Ishikawa (cell line): ENCODE measurements at regions not wholly inside any gene's neighbourhood (a gene's known extent, or its start where the extent isn't known, plus 50 kb on each side); places are given as distances from the start of the nearest gene placed in this dataset.

Source experiments
- CEBPB ChIP-seq: IDR thresholded peaks from 2 replicates; pipeline ENCODE4 v1.6.1; 2012
- CREB1 ChIP-seq: IDR thresholded peaks from 2 replicates; pipeline ENCODE4 v1.6.1; 2012; ENCODE audit warnings: low read depth
- EGR1 ChIP-seq: IDR thresholded peaks from 2 replicates; pipeline ENCODE4 v1.6.1; 2012
- EP300 ChIP-seq: IDR thresholded peaks from 2 replicates; pipeline ENCODE4 v1.6.1; 2012; ENCODE audit warnings: borderline replicate concordance
- NFIC ChIP-seq: IDR thresholded peaks from 2 replicates; pipeline ENCODE4 v1.6.1; 2012
- RAD21 ChIP-seq: IDR thresholded peaks from 2 replicates; pipeline ENCODE4 v1.6.1; 2012; ENCODE audit warnings: low read depth
- TAF1 ChIP-seq: IDR thresholded peaks from 2 replicates; pipeline ENCODE4 v1.6.1; 2012; ENCODE audit warnings: low read depth, mild to moderate bottlenecking
- TCF12 ChIP-seq: IDR thresholded peaks from 2 replicates; pipeline ENCODE4 v1.6.1; 2012; ENCODE audit warnings: low read depth
- TEAD4 ChIP-seq: IDR thresholded peaks from 2 replicates; pipeline ENCODE4 v1.6.1; 2012
- YY1 ChIP-seq: IDR thresholded peaks from 2 replicates; pipeline ENCODE4 v1.6.1; 2012; ENCODE audit warnings: low read depth
- TF ChIP-seq, protein P1 (sequence below): IDR thresholded peaks from 2 replicates; pipeline ENCODE4 v1.6.1; 2012
- TF ChIP-seq, protein P2 (sequence below): IDR thresholded peaks from 2 replicates; pipeline ENCODE4 v1.6.1; 2012
- TF ChIP-seq, protein P3 (sequence below): IDR thresholded peaks from 2 replicates; pipeline ENCODE4 v1.6.1; 2012; ENCODE audit warnings: low read depth, mild to moderate bottlenecking

DNA sequence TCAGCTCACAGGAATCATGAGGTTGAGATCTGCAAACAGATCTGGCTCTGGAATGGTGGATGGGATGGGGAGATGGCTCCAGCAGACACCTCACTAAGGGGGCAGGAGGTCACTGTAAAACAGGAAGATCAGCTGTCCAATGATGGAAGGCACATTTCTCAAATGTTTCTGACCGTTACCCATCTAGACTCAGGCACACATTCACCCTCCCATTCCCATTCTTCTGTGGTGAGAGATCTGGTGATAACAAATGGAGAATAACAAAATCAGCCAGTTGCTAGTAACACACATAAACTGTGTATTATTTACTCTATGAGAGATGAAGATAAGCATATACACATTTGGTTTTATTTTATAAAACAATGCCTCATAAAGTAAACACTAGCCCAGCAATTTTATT is 235.9 kb downstream of the TSHZ3 start:
- TF ChIP-seq CREB1 (no peak), EP300 (no peak), TAF1 (no peak), RAD21 (no peak), EGR1 (no peak), CEBPB (no peak), YY1 (no peak), TCF12 (no peak), TEAD4 (no peak), NFIC (no peak)
- TF ChIP-seq, protein P1, sequence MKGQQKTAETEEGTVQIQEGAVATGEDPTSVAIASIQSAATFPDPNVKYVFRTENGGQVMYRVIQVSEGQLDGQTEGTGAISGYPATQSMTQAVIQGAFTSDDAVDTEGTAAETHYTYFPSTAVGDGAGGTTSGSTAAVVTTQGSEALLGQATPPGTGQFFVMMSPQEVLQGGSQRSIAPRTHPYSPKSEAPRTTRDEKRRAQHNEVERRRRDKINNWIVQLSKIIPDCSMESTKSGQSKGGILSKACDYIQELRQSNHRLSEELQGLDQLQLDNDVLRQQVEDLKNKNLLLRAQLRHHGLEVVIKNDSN: no peak
- TF ChIP-seq, protein P2, sequence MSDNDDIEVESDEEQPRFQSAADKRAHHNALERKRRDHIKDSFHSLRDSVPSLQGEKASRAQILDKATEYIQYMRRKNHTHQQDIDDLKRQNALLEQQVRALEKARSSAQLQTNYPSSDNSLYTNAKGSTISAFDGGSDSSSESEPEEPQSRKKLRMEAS: no peak
- TF ChIP-seq, protein P3, sequence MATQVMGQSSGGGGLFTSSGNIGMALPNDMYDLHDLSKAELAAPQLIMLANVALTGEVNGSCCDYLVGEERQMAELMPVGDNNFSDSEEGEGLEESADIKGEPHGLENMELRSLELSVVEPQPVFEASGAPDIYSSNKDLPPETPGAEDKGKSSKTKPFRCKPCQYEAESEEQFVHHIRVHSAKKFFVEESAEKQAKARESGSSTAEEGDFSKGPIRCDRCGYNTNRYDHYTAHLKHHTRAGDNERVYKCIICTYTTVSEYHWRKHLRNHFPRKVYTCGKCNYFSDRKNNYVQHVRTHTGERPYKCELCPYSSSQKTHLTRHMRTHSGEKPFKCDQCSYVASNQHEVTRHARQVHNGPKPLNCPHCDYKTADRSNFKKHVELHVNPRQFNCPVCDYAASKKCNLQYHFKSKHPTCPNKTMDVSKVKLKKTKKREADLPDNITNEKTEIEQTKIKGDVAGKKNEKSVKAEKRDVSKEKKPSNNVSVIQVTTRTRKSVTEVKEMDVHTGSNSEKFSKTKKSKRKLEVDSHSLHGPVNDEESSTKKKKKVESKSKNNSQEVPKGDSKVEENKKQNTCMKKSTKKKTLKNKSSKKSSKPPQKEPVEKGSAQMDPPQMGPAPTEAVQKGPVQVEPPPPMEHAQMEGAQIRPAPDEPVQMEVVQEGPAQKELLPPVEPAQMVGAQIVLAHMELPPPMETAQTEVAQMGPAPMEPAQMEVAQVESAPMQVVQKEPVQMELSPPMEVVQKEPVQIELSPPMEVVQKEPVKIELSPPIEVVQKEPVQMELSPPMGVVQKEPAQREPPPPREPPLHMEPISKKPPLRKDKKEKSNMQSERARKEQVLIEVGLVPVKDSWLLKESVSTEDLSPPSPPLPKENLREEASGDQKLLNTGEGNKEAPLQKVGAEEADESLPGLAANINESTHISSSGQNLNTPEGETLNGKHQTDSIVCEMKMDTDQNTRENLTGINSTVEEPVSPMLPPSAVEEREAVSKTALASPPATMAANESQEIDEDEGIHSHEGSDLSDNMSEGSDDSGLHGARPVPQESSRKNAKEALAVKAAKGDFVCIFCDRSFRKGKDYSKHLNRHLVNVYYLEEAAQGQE: no peak
